BE2C (cell line): ENCODE measurements at regions not wholly inside any gene's neighbourhood (a gene's known extent, or its start where the extent isn't known, plus 50 kb on each side); places are given as distances from the start of the nearest gene placed in this dataset.

Experiments used
- DNase-seq: peaks from one replicate; pipeline ENCODE4 v3.0.0-alpha.2; 2020
- H3K27me3 ChIP-seq: fragments of 250-450 bp; sonication (Bioruptor Pico); 2 replicates; pipeline ENCODE4 v1.5.1; 2020; ENCODE audit warnings: mild to moderate bottlenecking
- H3K36me3 ChIP-seq: fragments of 250-450 bp; sonication (Bioruptor Pico); 2 replicates; pipeline ENCODE4 v1.5.1; 2020; ENCODE audit warnings: mild to moderate bottlenecking
- H3K4me1 ChIP-seq: fragments of 250-450 bp; sonication (Bioruptor Pico); 2 replicates; pipeline ENCODE4 v1.5.1; 2020
- H3K4me3 ChIP-seq: 2 replicates; pipeline ENCODE4 v1.5.1; 2011; ENCODE audit warnings: low read depth, low read length
- H3K9me3 ChIP-seq: fragments of 250-450 bp; sonication (Bioruptor Pico); 2 replicates; pipeline ENCODE4 v1.5.1; 2020
- CTCF ChIP-seq: IDR thresholded peaks from 2 replicates; pipeline ENCODE4 v1.5.1; 2012; ENCODE audit warnings: mild to moderate bottlenecking, low read depth, low read length

GRCh38 chr13:104491916-104492315 is 1425.7 kb upstream of the SLC10A2 start:
- Histone ChIP-seq H3K4me3 (no peak overlapping the region), H3K36me3 (no peaks in the 10 kb centered on the region)
- no peak for DNase-seq

GRCh38 chr13:104487006-104487405 is 1420.8 kb upstream of the SLC10A2 start:
- H3K9me3 ChIP-seq: no peaks in the 10 kb centered on the region
- H3K36me3 ChIP-seq: no peaks in the 10 kb centered on the region
- DNase-seq: no peak
- no peak for TF ChIP-seq CTCF
- H3K4me3 ChIP-seq: no peak overlapping the region
- H3K27me3 ChIP-seq: no peaks in the 10 kb centered on the region
- no peaks in the 10 kb centered on the region for H3K4me1 ChIP-seq

More at GRCh38 chr13:104491916-104492315, 1425.7 kb upstream of the SLC10A2 start:
- no peak for TF ChIP-seq CTCF
- H3K4me1 ChIP-seq: no peaks in the 10 kb centered on the region
- H3K27me3 ChIP-seq: no peaks in the 10 kb centered on the region
- H3K9me3 ChIP-seq: no peaks in the 10 kb centered on the region

GRCh38 chr13:104485571-104485970 is 1419.4 kb upstream of the SLC10A2 start:
- no peak for DNase-seq
- no peak overlapping the region for H3K4me3 ChIP-seq
- no peaks in the 10 kb centered on the region; the same call in 1 of the 2 replicates for H3K4me1 ChIP-seq
- no peak for TF ChIP-seq CTCF
- no peaks in the 10 kb centered on the region for H3K36me3 ChIP-seq
- no peaks in the 10 kb centered on the region for H3K9me3 ChIP-seq
- no peaks in the 10 kb centered on the region for H3K27me3 ChIP-seq

GRCh38 chr13:104483631-104484030 is 1417.4 kb upstream of the SLC10A2 start:
- no peaks in the 10 kb centered on the region for H3K27me3 ChIP-seq
- no peaks in the 10 kb centered on the region for H3K9me3 ChIP-seq
- no peaks in the 10 kb centered on the region; the same call in 1 of the 2 replicates for H3K4me1 ChIP-seq
- TF ChIP-seq CTCF: no peak
- DNase-seq: no peak
- no peak overlapping the region for H3K4me3 ChIP-seq
- no peaks in the 10 kb centered on the region for H3K36me3 ChIP-seq

- no peaks in the 10 kb centered on the region; the same call in 1 of the 2 replicates for H3K4me1 ChIP-seq
- H3K9me3 ChIP-seq: no peaks in the 10 kb centered on the region
- TF ChIP-seq CTCF: no peak
- no peaks in the 10 kb centered on the region for H3K27me3 ChIP-seq
- no peak for DNase-seq
- H3K36me3 ChIP-seq: no peaks in the 10 kb centered on the region
- no peak overlapping the region for H3K4me3 ChIP-seq
These were observed 1411.0 kb upstream of the SLC10A2 start for GRCh38 chr13:104477261-104477660.

- no peak overlapping the region for H3K4me3 ChIP-seq
- no peak for DNase-seq
These were observed 1407.7 kb upstream of the SLC10A2 start for GRCh38 chr13:104473936-104474335.

More at GRCh38 chr13:104473936-104474335, 1407.7 kb upstream of the SLC10A2 start:
- H3K4me1 ChIP-seq: no peaks in the 10 kb centered on the region
- no peak for TF ChIP-seq CTCF
- H3K36me3 ChIP-seq: no peaks in the 10 kb centered on the region
- no peaks in the 10 kb centered on the region for H3K9me3 ChIP-seq
- H3K27me3 ChIP-seq: no peaks in the 10 kb centered on the region
